Midbrain (tissue), 1 donor: ENCODE measurements at regions not wholly inside any gene's neighbourhood (a gene's known extent, or its start where the extent isn't known, plus 50 kb on each side); places are given as distances from the start of the nearest gene placed in this dataset.
A peak's percentile ranks its signal among the peaks of the same experiment; 100 is the strongest.

Source experiments
- DNase-seq: peaks from one replicate; lab custom pipeline; 2025; lab: John Stamatoyannopoulos, UW

DNA sequence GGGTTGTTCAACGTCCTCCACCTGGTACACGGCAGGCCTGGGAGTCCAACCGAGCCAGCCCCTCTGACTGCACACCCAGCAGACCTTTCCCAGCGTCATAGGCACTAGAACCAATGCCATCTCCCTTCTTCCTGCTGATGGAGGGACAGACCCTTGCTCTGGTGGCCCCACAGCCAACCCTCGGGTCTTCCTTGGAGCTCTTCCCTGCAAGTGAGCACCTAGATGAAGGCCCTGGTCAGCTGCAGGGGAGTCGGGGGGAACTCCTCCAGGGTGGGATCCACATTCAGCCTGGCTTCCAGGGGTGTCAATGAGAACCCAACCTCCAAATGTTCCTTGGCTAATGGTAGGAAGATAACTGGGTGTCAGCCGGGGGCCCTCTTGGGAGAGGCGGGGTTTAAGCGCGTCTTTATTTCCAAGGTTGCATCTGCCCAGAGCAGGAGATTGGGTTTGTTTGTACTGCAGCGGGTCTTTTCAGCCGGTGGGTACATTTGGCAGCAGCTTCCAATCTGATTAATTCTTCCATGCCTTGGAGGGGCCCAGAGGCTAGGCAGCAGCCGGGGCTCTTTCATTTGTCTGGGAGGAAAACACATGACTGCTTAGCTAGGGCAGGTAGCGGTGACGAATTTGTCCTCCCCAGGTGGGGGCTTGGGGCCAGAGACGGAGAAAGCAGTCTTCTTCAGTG is 56.0 kb upstream of the SHISAL1 start:
- DNase-seq, result no peak

DNA sequence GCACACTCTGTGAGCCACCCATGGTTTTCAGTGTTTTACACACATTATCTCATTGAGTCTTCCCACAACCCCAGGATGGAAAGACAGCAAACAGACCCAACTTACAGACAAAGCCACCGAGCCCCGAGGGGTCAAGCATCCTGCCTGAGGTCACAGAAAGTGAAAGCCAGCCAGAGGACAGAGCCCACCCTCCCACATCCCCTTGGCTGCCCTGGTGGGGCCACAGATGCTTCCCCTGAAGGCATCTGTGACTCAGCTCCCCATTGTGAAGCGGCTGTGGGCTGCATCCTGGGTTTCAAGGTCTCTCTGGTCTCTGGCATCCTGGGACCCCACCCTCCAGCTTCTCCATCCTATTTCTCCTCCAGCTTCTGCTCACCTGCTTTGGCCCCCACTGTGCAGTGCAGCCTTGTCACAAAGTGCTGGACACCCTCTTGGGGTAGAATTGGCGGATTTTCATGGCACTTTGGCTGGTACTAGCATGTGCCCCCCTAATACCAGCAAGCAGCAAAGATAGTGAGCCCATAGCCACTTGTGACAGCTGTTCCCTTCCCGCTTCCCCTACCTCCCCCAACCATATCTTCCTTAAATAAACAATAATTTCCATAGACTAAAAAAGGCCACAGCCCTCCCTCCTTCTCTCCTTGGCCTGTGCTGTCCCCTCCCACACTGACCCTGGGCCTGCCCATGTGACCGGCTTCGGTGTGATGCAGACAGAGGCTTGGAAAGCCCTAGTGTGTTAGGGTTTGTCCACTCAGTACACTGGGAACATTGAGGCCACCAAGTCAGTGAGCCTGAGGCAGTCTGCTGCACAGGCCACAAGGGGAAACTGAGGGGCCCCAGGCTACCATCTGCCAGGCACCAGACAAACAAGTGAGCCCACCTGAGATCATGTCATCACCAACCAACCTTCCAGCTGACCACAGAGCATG is 53.9 kb upstream of the SHISAL1 start:
- no peak for DNase-seq

GRCh38 chr22:44365832-44366231 is 53.1 kb upstream of the SHISAL1 start:
- no peak for DNase-seq

DNA sequence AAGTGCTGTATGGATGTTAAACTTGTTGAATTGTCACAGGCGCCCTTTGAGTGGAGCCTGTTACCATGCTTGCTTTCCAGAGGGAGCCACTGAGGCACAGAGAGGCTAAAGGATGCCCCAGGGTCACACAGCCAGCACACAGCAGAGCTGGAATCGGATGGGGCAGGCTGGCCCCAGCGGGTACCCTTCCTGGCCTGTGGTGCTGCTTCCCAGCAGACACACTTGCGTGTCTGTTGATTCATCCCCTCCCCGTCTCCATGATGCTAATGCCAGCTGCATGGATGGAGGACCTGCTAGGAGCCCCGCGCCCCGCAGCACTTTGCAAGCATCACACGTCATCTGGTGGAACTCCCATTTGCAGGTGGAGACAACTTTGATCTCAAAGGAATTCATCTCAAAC is 52.4 kb upstream of the SHISAL1 start:
- DNase-seq, result no peak

GRCh38 chr22:44364751-44365130 is 52.0 kb upstream of the SHISAL1 start:
- DNase-seq, result no peak

DNA sequence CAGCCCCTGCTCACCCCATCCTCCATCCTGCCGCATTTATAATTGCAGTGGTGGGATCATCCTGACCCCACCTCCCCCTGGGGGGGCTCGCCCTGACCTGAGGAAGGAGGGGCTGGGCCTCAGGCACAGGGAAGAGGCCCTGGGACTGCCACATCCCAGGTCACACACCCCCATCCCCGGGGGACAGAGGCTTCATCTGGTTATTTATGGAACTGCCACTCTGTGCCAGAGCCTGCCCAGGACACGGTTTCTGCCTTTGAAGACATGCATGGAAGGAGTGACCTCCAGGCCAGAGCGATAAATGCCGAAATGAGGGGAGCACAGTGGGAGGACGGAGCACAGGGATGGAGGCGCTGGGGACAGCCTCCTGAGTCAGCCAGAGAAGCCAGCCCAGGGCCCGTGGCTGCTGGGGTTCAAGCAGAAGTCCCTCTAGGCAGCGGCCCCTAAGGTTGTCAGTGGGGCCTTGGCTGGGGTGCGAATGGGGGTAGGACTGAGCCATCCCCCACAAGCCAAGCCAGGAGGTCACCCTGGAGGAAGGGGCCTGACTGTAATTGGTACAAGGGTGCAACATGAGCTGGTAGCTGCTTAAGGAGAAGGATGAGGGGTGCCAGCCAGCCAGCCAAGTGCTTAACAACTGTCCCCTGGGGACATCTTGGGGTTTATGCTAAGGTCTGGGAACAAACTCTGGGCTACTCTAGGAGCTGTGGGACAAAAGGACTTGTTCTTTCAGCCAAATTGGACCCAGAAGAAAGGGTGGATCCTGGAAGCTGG is 51.4 kb upstream of the SHISAL1 start:
- DNase-seq, result no peak

DNA sequence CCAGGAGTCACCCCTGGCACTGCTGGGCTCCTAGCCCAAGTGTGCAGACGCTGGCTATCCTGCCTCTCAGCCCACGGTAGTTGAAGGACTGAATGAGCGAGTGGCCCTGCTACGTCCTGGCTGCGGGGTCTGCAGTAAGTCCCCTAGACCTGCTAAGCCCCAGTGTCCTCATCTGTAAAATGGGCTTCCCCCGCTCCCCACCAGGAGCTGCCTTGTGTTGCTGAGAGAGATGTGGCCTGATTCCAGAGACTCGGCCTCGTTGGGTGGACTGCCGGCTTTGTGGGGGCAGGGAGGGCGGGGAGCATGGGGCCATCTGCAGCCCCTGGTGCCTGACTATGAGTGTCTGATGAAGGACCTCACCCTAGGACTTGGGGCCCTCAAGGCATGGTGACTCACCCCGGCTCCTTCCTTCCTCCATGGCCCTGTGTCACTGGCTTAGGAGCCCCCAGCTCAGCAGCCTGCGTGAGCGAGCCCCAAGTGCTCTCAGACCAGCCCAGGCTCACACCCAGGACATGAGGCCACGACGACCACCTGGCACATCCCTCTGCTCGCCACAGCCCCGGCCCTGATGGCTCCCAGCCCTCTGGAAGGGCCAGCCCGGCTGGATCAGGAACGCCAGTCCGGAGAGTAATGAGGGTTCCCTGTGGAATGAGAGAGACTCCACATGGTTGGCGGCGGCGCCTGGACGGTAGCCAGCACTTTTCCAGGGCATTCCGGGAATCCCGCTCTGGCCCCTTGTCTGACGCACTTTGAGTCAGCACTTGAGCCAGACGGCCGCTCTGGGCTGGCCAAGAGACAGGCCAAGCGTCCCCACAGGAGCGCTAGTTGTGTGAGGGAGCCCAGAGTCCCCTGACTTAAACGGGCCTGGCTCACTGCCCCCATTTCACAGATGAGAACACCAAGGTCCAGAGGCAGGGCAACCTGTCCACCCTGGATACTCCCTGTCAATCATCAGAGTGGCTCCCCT is 50.5 kb upstream of the SHISAL1 start:
- peak; percentile 9 for DNase-seq

- no peak for DNase-seq
These were observed 49.7 kb upstream of the SHISAL1 start for GRCh38 chr22:44362249-44363012.
